ENCODE measurements at regions not wholly inside any gene's neighbourhood (a gene's known extent, or its start where the extent isn't known, plus 50 kb on each side); places are given as distances from the start of the nearest gene placed in this dataset.
"Not testable (repeated sequence)": the region's sequence is repeated elsewhere in the genome, so short reads cannot be mapped to it uniquely, and the experiment has no call there.

DNA sequence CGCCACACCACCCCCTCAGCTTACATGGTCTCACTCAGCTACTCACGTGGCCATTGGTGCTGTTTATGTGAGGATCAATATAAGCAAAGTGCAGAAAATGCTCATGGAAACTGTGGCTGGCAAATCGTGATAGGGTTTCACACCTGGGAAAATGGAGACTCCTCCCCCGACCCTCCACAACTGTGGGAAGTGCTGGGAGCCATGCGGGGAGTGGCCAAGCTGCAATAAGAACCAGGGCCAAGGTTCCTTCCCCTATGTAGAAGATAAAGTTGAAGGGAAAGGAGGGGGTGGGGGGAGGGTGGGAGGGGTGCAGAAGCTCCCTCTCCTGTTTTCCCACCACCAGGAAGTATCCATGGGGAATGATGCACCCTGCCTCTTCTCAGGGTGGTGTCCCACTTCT, 145.5 kb upstream of the MAMLD1 start:
- no peak for DNase-seq

- DNase-seq, result no peak
Observed at GRCh38 chrX:150219374-150220185, 143.5 kb upstream of the MAMLD1 start.

DNA sequence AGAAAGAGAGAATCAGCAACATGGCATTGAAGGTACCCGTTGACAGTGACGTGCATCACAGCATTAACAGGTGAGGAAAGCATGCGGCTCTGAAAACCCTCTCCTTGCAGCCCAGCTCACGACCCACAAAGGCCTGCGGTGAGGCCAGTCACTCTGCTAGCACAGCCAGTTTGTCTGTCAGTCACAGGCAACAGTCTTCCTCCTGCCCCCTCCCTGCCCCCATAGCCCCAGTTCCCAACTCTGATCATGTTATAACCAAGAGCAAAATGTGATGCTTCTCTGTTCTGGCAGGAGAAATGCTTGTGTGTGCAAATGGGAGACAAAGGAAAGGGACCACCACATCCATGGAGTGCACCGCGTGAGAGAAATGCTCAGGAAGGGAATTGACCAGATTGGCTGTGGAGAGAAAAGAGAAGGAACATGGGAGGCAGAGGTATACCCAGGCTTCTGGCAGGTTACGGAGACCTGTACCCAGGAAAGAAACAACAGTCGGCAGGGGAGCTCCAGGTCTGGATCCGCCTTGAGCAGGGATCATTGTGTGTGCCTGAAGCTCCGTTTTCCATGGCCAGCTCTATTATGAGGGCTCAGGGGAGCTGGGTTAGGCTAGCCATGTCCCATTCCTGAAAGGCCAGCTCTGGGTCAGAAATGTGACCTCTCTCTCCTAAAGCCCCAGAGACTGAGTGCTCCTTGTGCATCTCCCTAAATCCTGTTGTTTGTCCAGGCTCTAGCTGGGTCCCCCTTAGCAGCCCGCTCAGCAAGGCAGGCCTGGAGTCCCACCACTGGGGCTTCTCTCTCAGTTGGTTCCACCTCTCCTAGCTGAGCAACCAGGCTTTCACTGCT, 139.7 kb upstream of the MAMLD1 start:
- DNase-seq, result no peak

DNA sequence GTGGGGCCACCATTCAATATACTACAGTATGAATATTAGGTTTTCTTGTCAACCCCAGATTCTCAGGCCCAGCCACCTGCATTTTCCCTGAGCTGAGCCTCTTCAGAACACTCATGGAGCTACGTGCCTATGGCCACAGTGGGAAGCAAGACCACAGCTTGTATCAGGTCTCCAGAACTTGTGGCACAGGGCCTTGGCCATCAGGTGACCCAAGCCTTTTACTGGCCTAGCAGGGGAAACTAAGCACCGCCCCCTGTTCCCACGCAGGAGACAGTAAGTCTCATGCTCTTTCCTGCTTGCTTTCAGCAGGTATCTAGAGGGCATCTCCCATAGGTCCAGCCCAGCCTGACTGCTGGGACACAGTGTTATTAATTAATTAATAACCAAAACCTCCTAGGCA, 138.4 kb upstream of the MAMLD1 start:
- no peak for DNase-seq

DNA sequence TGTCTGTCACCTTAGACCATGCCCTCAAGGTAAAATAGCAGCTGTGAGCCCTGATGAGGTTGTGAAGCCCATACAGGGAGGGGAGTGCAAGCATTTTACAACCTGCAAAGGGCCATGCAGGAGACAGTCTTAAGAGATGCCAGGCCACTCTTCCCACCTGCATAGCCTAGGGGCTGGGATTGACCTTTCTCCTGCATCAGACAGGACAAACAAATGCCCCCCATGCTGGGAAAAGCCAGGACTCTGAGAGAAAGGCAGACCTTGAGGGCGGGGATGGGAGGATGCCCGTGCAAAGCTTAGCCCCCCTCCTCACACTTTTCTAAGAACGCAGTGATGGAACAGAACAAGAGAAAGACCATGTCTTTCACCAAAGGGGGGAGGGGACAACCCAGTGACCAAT, 137.9 kb upstream of the MAMLD1 start:
- no peak for DNase-seq

DNA sequence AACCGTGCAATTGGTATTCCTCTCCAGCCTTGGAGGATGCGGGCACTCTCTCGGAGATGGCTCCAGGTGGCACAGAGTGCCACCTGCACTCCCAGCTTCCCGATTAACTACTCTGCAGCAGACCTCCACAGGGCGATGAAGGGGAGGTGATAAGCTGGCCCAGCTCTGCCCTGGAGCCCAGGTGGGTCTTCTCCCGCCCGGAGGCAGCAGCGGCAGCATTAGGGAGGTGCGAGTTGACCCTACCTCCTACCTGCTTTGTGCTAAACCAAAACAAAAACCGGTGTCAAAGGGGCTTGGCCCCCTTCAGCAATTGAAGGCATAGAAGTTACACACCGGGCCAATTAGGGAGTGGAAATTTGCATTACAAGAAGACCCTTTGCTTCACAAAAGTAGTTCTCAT, 137.4 kb upstream of the MAMLD1 start:
- DNase-seq, result no peak

DNA sequence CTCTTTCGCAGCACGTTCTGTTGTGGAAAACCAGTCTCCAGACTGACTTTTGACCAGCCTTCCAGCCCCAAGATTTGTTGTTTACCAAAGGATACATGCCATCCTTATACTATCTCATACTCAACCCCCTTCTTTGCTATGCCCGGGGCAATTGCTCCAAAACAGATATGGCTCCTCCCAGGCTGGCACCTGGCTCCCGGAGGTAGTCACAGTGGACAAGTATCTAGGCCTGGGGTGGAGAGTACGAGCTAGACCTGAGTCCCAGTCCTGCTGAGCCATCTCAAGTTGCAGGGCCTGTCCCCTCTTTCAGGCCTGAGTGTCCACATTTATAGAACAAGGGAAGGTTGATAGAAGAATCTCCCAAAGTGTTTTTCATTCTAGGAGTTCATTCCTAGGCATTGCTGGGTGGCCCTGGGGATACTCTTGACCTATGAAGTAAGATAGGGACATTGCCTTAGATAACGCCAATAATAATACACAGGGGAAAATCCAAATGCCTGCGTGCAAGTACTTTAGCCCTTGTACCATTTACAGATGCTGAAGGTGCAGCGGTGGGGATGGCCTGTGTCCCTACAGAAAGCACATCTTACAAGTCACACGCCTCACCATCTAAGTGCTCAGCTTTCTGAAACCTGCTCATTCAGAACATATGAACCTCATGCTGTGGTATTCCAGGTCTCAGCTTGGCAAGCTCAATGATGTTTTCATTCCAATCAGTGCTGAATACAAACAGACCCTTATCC, 136.7 kb upstream of the MAMLD1 start:
- DNase-seq, result no peak

DNA sequence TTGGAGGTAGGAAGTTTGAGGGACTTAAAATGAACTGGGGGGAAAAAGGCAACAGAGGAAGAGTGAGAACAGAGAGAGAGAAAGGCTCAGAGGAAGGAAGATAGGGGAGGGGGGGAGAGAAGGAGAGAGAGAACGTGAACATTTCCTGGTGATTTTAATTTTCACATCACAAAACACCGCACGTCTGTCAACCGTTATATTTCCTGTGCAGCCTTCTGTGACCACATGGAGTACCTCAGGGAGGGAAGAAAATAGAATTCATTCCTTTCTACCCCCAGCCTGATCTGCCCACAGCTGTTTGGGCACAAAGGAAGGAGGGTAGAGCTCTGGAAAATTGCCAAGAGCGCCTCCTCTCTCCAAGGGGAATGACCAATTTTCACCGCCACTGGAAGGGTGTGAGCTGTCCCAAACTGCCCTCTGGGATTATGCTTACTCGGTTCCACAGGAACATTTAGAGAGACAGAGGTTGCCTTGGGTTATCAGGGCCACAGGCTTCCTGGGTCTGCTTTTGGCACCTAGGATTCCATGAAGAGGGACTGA, 135.7 kb upstream of the MAMLD1 start:
- DNase-seq, result no peak

DNA sequence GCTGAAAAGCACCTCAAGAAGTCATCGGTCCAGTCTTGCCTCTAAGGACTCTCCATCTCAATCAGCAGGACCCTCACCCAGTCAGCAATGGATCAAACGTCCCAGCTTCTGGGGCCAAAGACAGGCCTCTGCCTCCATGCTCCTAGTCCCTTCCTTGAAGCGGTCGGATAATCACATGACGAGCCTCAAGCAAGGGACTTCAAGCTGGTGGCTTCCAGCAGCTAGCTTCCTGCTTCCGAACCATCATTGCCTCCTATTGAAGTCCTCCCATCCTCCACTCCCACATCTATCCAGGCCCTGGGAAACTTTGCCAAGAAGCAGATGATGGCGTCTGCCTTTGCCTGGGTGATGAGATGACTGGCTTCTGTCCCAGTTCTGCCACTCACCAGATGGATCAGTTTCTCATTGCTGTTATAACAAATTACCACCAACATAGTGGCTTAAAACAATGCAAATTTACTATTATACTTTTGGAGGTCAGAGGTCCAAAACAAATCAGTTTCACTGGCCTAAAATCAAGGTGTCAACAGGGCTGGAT, 135.2 kb upstream of the MAMLD1 start:
- no peak for DNase-seq

GRCh38 chrX:150228431-150228830, 134.7 kb upstream of the MAMLD1 start:
- DNase-seq, result no peak

DNA sequence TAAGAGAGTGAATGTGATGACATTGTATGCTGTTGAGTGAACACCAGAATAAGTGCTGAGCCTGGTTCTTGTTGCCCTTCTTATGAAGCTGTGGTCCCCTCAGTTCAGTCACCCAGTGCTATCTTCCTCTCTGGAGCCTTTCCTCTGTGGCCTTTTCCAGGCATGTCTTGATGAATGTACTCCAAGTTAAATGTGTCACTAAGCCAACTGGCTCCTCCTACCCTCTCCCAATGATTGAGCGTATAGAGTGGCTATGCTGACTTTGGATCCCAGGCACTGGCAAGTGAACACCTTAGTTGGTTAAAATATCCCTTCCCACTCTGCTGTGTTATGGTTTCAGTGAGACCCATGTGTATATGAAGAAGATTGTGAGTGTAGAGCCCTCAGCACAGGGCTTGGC, 134.1 kb upstream of the MAMLD1 start:
- DNase-seq, result no peak

DNA sequence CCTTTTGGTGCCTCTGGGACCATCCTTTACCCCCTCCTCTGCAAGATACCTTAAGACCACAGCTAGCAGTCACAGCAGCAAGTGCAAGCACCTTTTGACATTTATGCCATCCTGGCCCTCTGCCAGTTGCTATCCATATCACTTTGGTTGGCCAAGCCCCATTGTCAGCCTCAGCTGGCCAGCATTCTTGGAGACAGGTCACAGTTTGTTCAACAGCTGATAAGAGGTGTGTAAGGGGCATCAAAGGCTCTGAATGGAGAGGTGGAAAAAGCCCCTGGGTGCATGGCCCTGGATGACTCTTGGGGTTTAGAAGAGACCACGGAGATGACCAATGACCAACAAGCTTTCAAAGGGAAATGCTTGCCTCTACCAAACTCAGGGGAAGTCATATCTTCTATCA, 133.6 kb upstream of the MAMLD1 start:
- DNase-seq, result no peak

DNA sequence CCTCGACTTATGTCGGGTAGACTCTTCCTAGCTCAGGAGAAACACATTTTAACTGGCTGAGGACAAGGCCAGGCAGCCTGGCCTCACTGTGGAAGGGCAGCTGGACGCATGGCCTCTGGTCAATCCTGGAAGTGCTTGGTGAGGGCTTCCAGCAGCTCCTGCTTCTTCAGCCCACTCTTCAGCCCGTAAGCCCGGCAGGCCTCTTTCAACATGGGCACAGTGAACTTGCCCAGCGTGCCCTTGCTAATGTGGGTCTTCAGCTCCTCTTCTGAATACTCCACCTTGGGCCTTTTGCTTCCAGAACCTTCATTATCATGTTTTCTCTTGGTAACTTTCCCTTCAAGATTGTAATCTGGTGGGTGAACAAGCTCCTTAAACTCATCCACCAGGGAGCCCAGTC, 132.2 kb upstream of the MAMLD1 start:
- DNase-seq, result not testable (repeated sequence)

DNA sequence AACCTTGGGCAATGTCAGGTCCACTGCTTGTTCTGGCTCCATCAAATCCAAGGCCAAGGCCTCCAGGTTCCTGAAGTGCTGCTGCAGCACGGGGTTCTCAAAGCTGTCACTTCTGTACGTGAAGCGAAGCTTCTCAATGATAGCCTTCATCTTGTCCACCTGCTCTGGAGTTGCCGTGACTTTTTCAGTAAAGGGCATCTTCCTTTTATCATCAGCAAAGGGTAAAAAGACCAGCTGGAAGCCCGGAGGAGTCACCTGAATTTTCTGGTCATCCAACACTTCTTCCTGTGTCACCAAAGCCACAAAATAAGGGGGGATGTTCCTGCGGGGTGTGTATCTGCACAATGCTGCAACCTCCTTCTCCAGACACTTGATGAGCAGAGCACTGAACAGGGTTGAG, 131.7 kb upstream of the MAMLD1 start:
- DNase-seq, result not testable (repeated sequence)

GRCh38 chrX:150232222-150232621, 130.9 kb upstream of the MAMLD1 start:
- DNase-seq, result not testable (repeated sequence)

DNA sequence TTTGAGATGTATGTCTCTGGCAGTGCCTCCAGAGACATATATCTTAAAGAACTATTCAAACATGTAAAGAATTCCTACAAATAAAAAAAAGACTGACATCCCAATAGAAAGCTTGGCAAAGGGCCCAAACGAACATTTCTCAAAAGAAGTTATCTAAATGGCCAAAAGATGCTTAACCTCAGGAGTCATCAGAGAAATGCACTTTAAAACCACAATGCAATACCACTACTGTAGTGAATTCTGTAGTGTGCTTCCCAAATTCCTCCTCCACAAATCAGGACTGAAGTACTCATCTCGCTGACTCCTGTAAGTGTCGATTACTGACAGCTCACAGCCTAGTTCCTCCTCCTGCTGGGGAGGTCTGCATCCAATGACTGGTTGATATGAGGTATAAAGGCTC, 129.0 kb upstream of the MAMLD1 start:
- no peak for DNase-seq

DNA sequence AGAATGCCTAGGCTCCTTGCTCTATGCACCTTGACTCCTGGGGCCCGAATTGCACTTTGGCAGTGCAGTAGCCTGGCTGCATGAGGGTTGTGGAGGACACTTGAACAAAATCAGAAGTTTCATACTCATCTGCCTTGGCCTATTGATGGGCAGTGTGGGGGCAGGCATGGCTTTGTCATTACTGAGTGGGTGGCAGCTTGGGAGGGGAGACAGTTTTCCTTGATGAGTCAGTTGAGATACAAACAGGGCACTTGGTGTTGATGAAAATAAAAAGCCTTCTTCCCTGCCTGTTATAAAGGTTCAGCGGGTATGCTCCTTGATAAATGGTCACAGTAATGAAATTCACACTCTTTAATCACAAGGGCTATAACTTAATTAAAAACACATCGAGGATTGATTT, 126.8 kb upstream of the MAMLD1 start:
- no peak for DNase-seq

- no peak for DNase-seq
Observed at GRCh38 chrX:150238632-150239382, 124.3 kb upstream of the MAMLD1 start.

DNA sequence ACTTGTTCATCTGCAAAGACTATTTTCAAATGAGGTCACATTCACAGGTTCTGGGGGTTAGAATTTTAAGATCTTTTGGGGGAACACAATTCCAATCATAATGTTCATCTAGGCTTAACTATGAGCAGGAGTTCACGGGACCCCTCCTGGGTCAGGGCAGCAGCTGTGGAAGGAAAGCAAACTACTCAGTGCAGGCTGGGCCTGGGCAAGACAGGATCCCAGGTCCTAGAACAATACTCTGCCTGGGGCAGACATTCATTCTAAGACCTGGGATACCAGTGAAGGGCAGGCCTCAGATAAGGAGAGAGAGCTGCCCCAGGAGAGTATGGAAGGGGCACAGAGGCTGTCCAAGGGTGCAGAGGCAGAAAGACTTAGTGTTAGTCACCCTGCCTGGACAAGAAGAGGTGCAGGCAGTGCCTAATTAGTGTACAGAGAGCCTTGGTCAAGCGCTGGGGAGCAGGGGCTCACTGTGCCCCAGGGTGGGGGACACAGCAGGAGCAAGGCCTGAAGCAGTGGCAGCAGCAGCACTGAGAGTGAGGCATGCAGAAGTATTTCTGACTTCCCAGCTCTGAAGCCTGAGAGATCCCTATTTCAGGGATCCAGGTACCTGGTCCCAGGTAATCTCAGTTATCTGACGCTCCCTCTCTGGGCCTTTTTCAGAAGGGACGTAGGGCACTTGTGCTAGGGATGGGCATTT, 123.0 kb upstream of the MAMLD1 start:
- DNase-seq, result no peak

DNA sequence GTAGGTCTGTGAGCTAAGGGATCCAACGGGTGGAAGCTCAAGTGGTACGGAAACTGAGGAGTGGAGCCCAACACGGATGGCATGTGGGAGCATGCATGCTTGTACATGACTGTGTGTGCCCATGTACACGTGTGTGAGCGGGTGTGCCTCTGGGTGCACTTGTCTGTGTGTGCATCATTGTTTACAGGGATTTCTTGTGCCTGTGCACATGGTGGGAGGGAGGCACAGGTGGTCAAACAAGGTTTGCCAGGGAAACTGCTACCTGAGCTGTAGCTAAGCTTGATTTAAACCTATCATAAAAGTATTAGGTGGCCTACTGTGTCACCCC, 122.5 kb upstream of the MAMLD1 start:
- no peak for DNase-seq

- no peak for DNase-seq
Observed at GRCh38 chrX:150253959-150254620, 109.0 kb upstream of the MAMLD1 start.
